Natural killer cell (primary cell): ENCODE measurements at regions not wholly inside any gene's neighbourhood (a gene's known extent, or its start where the extent isn't known, plus 50 kb on each side); places are given as distances from the start of the nearest gene placed in this dataset.
"Not testable (repeated sequence)": the region's sequence is repeated elsewhere in the genome, so short reads cannot be mapped to it uniquely, and the experiment has no call there.

ENCODE experiments used
- ATAC-seq, 3 donors: fragments of 150-1000 bp in 2 of 3; fragments of 200-7000 bp in 1 of 3; cut with Tn5 transposase; 1 replicate in 1 of 3; 2 replicates in 2 of 3; pipeline ENCODE4 v1.10.0; 2021; ENCODE audit warnings: mild to moderate bottlenecking in 2 of 3, moderate library complexity in 2 of 3
- DNase-seq, 2 donors: peaks; one replicate each; pipeline versions ENCODE4 v3.0.0 to v3.0.0-alpha.2; 2013 to 2021; ENCODE audit warnings: mixed read lengths in 1 of 2
- H3K27ac ChIP-seq: one replicate; pipeline ENCODE4 v1.5.1; 2013; ENCODE audit warnings: mild to moderate bottlenecking, low read length
- H3K27me3 ChIP-seq: one replicate; pipeline ENCODE4 v1.6.1; 2013; ENCODE audit warnings: low read length; ENCODE audit not compliant: control insufficient read depth, insufficient read depth
- H3K36me3 ChIP-seq: one replicate; pipeline ENCODE4 v1.6.1; 2013; ENCODE audit warnings: low read length; ENCODE audit not compliant: control insufficient read depth, insufficient read depth
- H3K4me1 ChIP-seq: one replicate; pipeline ENCODE4 v1.6.1; 2013; ENCODE audit warnings: low read length; ENCODE audit not compliant: control insufficient read depth, insufficient read depth
- H3K4me3 ChIP-seq: one replicate; pipeline ENCODE4 v1.5.1; 2013; ENCODE audit warnings: low read length
- H3K9me3 ChIP-seq: one replicate; pipeline ENCODE4 v1.6.1; 2013; ENCODE audit warnings: low read length; ENCODE audit not compliant: control insufficient read depth, insufficient read depth
- H3K27ac Mint-ChIP-seq, 2 donors: one replicate each; pipeline ENCODE4 v1.8.0; 2022; ENCODE audit warnings: mild to moderate bottlenecking in 2 of 2, mixed read lengths in 2 of 2, moderate library complexity in 1 of 2
- H3K27me3 Mint-ChIP-seq, 2 donors: one replicate each; pipeline ENCODE4 v1.8.0; 2022; ENCODE audit warnings: low read depth in 2 of 2, mixed read lengths in 2 of 2
- H3K36me3 Mint-ChIP-seq: one replicate; pipeline ENCODE4 v1.8.0; 2022; ENCODE audit warnings: mixed read lengths
- H3K4me1 Mint-ChIP-seq, 2 donors: one replicate each; pipeline ENCODE4 v1.8.0; 2022; ENCODE audit warnings: mixed read lengths in 2 of 2
- H3K4me3 Mint-ChIP-seq: one replicate; pipeline ENCODE4 v1.8.0; 2022; ENCODE audit warnings: mild to moderate bottlenecking, moderate library complexity, mixed read lengths
- H3K9me3 Mint-ChIP-seq, 2 donors: one replicate each; pipeline ENCODE4 v1.8.0; 2022; ENCODE audit warnings: mixed read lengths in 2 of 2
- WGBS: methylation state at CpG from one replicate; pipeline ENCODE4 v1.1.7; 2013; ENCODE audit warnings: missing lambda C conversion rate; ENCODE audit not compliant: insufficient coverage; 5-methylcytosine and 5-hydroxymethylcytosine counted together
- intact Hi-C: fragments of 100-400 bp; cut with micrococcal nuclease; formaldehyde crosslinking; loops from one replicate; pipeline ENCODE4 v1.14.2; 2022
- TF ChIP-seq, protein P1 (sequence below): fragments of 200-600 bp; IDR thresholded peaks from one replicate; pipeline ENCODE4 v1.8.0; 2022; ENCODE audit warnings: antibody characterized with exemption

DNA sequence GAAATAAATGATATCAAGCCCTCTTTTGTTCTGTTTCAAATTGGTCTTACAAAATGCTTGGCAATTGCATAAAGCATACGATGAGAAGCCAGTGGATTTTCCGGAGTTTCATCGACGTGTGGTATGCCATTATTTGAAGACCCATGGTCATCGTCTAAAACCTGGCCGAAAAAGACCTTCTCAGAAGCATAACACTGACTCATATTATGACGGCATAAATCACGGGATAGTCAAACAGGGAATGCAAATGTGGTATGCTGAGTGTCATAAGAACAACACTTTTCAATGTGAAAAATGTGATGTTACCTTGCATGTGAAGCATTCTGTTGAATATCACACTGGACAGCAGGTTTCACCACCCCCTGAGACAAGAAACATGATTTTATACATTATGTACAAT is 695.2 kb downstream of the GRXCR1 start:
- H3K27ac Mint-ChIP-seq: no peak overlapping the region
- Histone ChIP-seq H3K9me3 (no peaks in the 10 kb centered on the region), H3K27ac (no peak overlapping the region), H3K4me1 (no peaks in the 10 kb centered on the region), H3K27me3 (no peaks in the 10 kb centered on the region), H3K4me3 (no peak overlapping the region), H3K36me3 (no peaks in the 10 kb centered on the region)
- ATAC-seq: no peak
- intact Hi-C loops: no loop called here
- H3K36me3 Mint-ChIP-seq: no peaks in the 10 kb centered on the region
- no peaks in the 10 kb centered on the region for H3K27me3 Mint-ChIP-seq
- DNase-seq: no peak
- peaks cover 16 to 24% of the 10 kb centered on the region in 2 donors for H3K9me3 Mint-ChIP-seq
- H3K4me3 Mint-ChIP-seq: no peak overlapping the region
- WGBS: 97% methylated on average over 8 of the region's 8 CpGs
- TF ChIP-seq, protein P1, sequence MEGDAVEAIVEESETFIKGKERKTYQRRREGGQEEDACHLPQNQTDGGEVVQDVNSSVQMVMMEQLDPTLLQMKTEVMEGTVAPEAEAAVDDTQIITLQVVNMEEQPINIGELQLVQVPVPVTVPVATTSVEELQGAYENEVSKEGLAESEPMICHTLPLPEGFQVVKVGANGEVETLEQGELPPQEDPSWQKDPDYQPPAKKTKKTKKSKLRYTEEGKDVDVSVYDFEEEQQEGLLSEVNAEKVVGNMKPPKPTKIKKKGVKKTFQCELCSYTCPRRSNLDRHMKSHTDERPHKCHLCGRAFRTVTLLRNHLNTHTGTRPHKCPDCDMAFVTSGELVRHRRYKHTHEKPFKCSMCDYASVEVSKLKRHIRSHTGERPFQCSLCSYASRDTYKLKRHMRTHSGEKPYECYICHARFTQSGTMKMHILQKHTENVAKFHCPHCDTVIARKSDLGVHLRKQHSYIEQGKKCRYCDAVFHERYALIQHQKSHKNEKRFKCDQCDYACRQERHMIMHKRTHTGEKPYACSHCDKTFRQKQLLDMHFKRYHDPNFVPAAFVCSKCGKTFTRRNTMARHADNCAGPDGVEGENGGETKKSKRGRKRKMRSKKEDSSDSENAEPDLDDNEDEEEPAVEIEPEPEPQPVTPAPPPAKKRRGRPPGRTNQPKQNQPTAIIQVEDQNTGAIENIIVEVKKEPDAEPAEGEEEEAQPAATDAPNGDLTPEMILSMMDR: no peak
- no peaks in the 10 kb centered on the region for H3K4me1 Mint-ChIP-seq

- H3K4me1 Mint-ChIP-seq: no peaks in the 10 kb centered on the region
- Histone ChIP-seq H3K36me3 (no peaks in the 10 kb centered on the region), H3K4me1 (no peaks in the 10 kb centered on the region), H3K27me3 (no peaks in the 10 kb centered on the region), H3K4me3 (no peak overlapping the region), H3K9me3 (no peaks in the 10 kb centered on the region), H3K27ac (peak overlapping the region; percentile 6)
- DNase-seq (no peak), ATAC-seq (no peak)
- intact Hi-C loops: no loop called here
- H3K4me3 Mint-ChIP-seq: no peak overlapping the region
- H3K27me3 Mint-ChIP-seq: no peaks in the 10 kb centered on the region
- no peak overlapping the region for H3K27ac Mint-ChIP-seq
- peaks cover 11 to 13% of the 10 kb centered on the region in 2 donors for H3K9me3 Mint-ChIP-seq
- H3K36me3 Mint-ChIP-seq: peaks cover 6% of the 10 kb centered on the region
- TF ChIP-seq, protein P1: no peak
Observed at GRCh38 chr4:43607400-43607799, 714.9 kb downstream of the GRXCR1 start.

GRCh38 chr4:43607827-43608461 is 715.4 kb downstream of the GRXCR1 start:
- Histone ChIP-seq H3K4me1 (no peaks in the 10 kb centered on the region), H3K27ac (peak overlapping the region; percentile 6), H3K9me3 (no peaks in the 10 kb centered on the region), H3K27me3 (no peaks in the 10 kb centered on the region), H3K36me3 (no peaks in the 10 kb centered on the region), H3K4me3 (no peak overlapping the region)
- Mint-ChIP-seq H3K27ac (no peak overlapping the region), H3K36me3 (peaks cover 6% of the 10 kb centered on the region), H3K9me3 (peaks cover 9 to 13% of the 10 kb centered on the region in 2 donors), H3K4me1 (no peaks in the 10 kb centered on the region), H3K4me3 (no peak overlapping the region), H3K27me3 (no peaks in the 10 kb centered on the region)
- DNase-seq (no peak), ATAC-seq (no peak)
- TF ChIP-seq, protein P1: no peak
- WGBS: 44% methylated on average over 1 of the region's 4 CpGs
- intact Hi-C loops: no loop called here

- intact Hi-C loops: no loop called here
- no peaks in the 10 kb centered on the region for H3K4me1 ChIP-seq
- peaks cover 27 to 33% of the 10 kb centered on the region in 2 donors for H3K9me3 Mint-ChIP-seq
Observed at GRCh38 chr4:43619219-43619618, 726.7 kb downstream of the GRXCR1 start.

GRCh38 chr4:43637893-43638292 is 745.4 kb downstream of the GRXCR1 start:
- H3K4me3 ChIP-seq, H3K9me3 ChIP-seq, H3K36me3 ChIP-seq, H3K4me1 ChIP-seq, H3K27ac Mint-ChIP-seq, H3K27me3 Mint-ChIP-seq, intact Hi-C loops, H3K27me3 ChIP-seq, DNase-seq, H3K36me3 Mint-ChIP-seq, H3K27ac ChIP-seq, H3K4me3 Mint-ChIP-seq, ATAC-seq, H3K4me1 Mint-ChIP-seq: not testable (repeated sequence)
- WGBS: 91% methylated on average over 4 of the region's 4 CpGs
- peaks cover 19 to 29% of the 10 kb centered on the region in 2 donors for H3K9me3 Mint-ChIP-seq

More at GRCh38 chr4:43619219-43619618, 726.7 kb downstream of the GRXCR1 start:
- Histone ChIP-seq H3K9me3 (peaks cover 3% of the 10 kb centered on the region), H3K27ac (no peak overlapping the region), H3K4me3 (no peak overlapping the region), H3K27me3 (no peaks in the 10 kb centered on the region), H3K36me3 (no peaks in the 10 kb centered on the region)
- TF ChIP-seq, protein P1: no peak
- ATAC-seq (no peak), DNase-seq (no peak)
- H3K4me1 Mint-ChIP-seq: no peaks in the 10 kb centered on the region
- no peak overlapping the region for H3K4me3 Mint-ChIP-seq
- no peaks in the 10 kb centered on the region for H3K27me3 Mint-ChIP-seq
- H3K36me3 Mint-ChIP-seq: peaks cover 23% of the 10 kb centered on the region
- H3K27ac Mint-ChIP-seq: no peak overlapping the region
